Breast epithelium (tissue), 4 donors: ENCODE measurements at regions not wholly inside any gene's neighbourhood (a gene's known extent, or its start where the extent isn't known, plus 50 kb on each side); places are given as distances from the start of the nearest gene placed in this dataset.

Experiments
- DNase-seq, 2 donors: peaks; one replicate each; pipeline ENCODE4 v3.0.0-alpha.2; 2019; ENCODE audit warnings: low spot score in 2 of 2
- H3K27ac ChIP-seq, 2 donors: fragments of 200-600 bp; sonication (generic) in 1 of 2; one replicate each; pipeline ENCODE4 v1.5.1; 2016 to 2019; ENCODE audit warnings: mild to moderate bottlenecking in 1 of 2
- H3K27me3 ChIP-seq, 2 donors: fragments of 200-600 bp; sonication (generic) in 1 of 2; one replicate each; pipeline versions ENCODE4 v1.5.1 to v1.6.0; 2017 to 2019; ENCODE audit warnings: control low read depth in 1 of 2, mild to moderate bottlenecking in 1 of 2
- H3K36me3 ChIP-seq: fragments of 200-600 bp; one replicate; pipeline ENCODE4 v1.5.1; 2019
- H3K4me1 ChIP-seq, 2 donors: fragments of 200-600 bp; sonication (generic); one replicate each; pipeline ENCODE4 v1.5.1; 2016 to 2019; ENCODE audit warnings: control low read depth in 1 of 2
- H3K4me3 ChIP-seq, 3 donors: fragments of 200-600 bp; sonication (generic); 1 replicate in 2 of 3; 2 replicates in 1 of 3; pipeline ENCODE4 v1.5.1; 2016 to 2019; ENCODE audit warnings: mild to moderate bottlenecking in 3 of 3, moderate library complexity in 2 of 3
- H3K9me3 ChIP-seq, 2 donors: fragments of 200-600 bp; sonication (generic) in 1 of 2; one replicate each; pipeline ENCODE4 v1.5.1; 2016 to 2019; ENCODE audit warnings: control low read depth in 1 of 2
- CTCF ChIP-seq, 3 donors: fragments of 450-650 bp; IDR thresholded peaks; one replicate each; pipeline ENCODE4 v1.5.1; 2016 to 2017; ENCODE audit warnings: antibody characterized with exemption in 3 of 3, mild to moderate bottlenecking in 3 of 3, moderate library complexity in 3 of 3
- POLR2A ChIP-seq: fragments of 450-650 bp; IDR thresholded peaks from one replicate; pipeline ENCODE4 v1.6.1; 2016; ENCODE audit warnings: antibody characterized with exemption, mild to moderate bottlenecking, moderate library complexity
- POLR2AphosphoS5 ChIP-seq, 3 donors: sonication (generic); formaldehyde crosslinking; IDR thresholded peaks; one replicate each; pipeline ENCODE4 v1.6.1; 2017; ENCODE audit warnings: antibody characterized with exemption in 3 of 3
- intact Hi-C: fragments of 100-400 bp; cut with DNase I; formaldehyde crosslinking; loops from one replicate; pipeline ENCODE4 v1.15.1; 2023; ENCODE audit warnings: low total_unique reads

GRCh38 chr2:64789466-64790320 lies 136.0 kb upstream of the SERTAD2 start:
- Histone ChIP-seq H3K36me3 (no peaks in the 10 kb centered on the region), H3K4me3 (no peak overlapping the region), H3K27ac (no peak overlapping the region), H3K27me3 (no peaks in the 10 kb centered on the region), H3K9me3 (no peaks in the 10 kb centered on the region), H3K4me1 (no peaks in the 10 kb centered on the region)
- no peak for TF ChIP-seq POLR2AphosphoS5 (IDR thresholded peaks at IDR 0.05)
- no peak for TF ChIP-seq CTCF (IDR thresholded peaks at IDR 0.05)
- no peak for TF ChIP-seq POLR2A
- DNase-seq, result no peak
- intact Hi-C loops, result no loop called here

- Histone ChIP-seq H3K36me3 (no peaks in the 10 kb centered on the region), H3K4me3 (no peak overlapping the region), H3K27ac (no peak overlapping the region), H3K27me3 (no peaks in the 10 kb centered on the region), H3K9me3 (no peaks in the 10 kb centered on the region), H3K4me1 (no peaks in the 10 kb centered on the region)
- no peak for DNase-seq
- intact Hi-C loops, result no loop called here
- TF ChIP-seq POLR2A (no peak), POLR2AphosphoS5 (IDR thresholded peaks at IDR 0.05) (no peak)
Observed at GRCh38 chr2:64792300-64792699, 138.6 kb upstream of the SERTAD2 start.

- DNase-seq, result no peak
- TF ChIP-seq POLR2AphosphoS5 (IDR thresholded peaks at IDR 0.05) (no peak), POLR2A (no peak), CTCF (IDR thresholded peaks at IDR 0.05) (no peak)
- H3K4me1 ChIP-seq, result no peaks in the 10 kb centered on the region
- H3K36me3 ChIP-seq, result no peaks in the 10 kb centered on the region
- H3K27me3 ChIP-seq, result no peaks in the 10 kb centered on the region
- intact Hi-C loops, result no loop called here
- H3K9me3 ChIP-seq, result no peaks in the 10 kb centered on the region
- H3K27ac ChIP-seq, result no peak overlapping the region
- H3K4me3 ChIP-seq, result no peak overlapping the region
Observed at GRCh38 chr2:64792995-64793639, 139.4 kb upstream of the SERTAD2 start.

GRCh38 chr2:64793701-64794100 lies 140.0 kb upstream of the SERTAD2 start:
- TF ChIP-seq POLR2A (no peak), POLR2AphosphoS5 (IDR thresholded peaks at IDR 0.05) (no peak), CTCF (IDR thresholded peaks at IDR 0.05) (no peak)
- Histone ChIP-seq H3K4me3 (no peak overlapping the region), H3K9me3 (no peaks in the 10 kb centered on the region), H3K36me3 (no peaks in the 10 kb centered on the region), H3K27me3 (no peaks in the 10 kb centered on the region), H3K27ac (no peak overlapping the region), H3K4me1 (no peaks in the 10 kb centered on the region)
- DNase-seq, result no peak
- intact Hi-C loops, result no loop called here

GRCh38 chr2:64794426-64794995 lies 140.8 kb upstream of the SERTAD2 start:
- Histone ChIP-seq H3K4me1 (no peaks in the 10 kb centered on the region), H3K36me3 (no peaks in the 10 kb centered on the region), H3K9me3 (no peaks in the 10 kb centered on the region), H3K4me3 (no peak overlapping the region), H3K27me3 (no peaks in the 10 kb centered on the region), H3K27ac (no peak overlapping the region)
- DNase-seq, result no peak
- TF ChIP-seq POLR2AphosphoS5 (IDR thresholded peaks at IDR 0.05), result no peak
- no peak for TF ChIP-seq CTCF (IDR thresholded peaks at IDR 0.05)
- TF ChIP-seq POLR2A, result no peak
- intact Hi-C loops, result no loop called here
